AG10803 (cell line): ENCODE measurements at regions not wholly inside any gene's neighbourhood (a gene's known extent, or its start where the extent isn't known, plus 50 kb on each side); places are given as distances from the start of the nearest gene placed in this dataset.

ENCODE experiments used
- DNase-seq: peaks from one replicate; pipeline ENCODE4 v3.0.0; 2010; ENCODE audit warnings: low read depth
- H3K4me3 ChIP-seq: 2 replicates; pipeline ENCODE4 v1.5.1; 2011; ENCODE audit warnings: mild to moderate bottlenecking, low read length, control low read depth
- CTCF ChIP-seq: conservative IDR thresholded peaks from 2 replicates; pipeline ENCODE4 v1.5.1; 2011; ENCODE audit warnings: mild to moderate bottlenecking, low read length, control low read depth, inconsistent platforms

- no peak overlapping the region for H3K4me3 ChIP-seq
- no peak for TF ChIP-seq CTCF
- no peak for DNase-seq
Observed at GRCh38 chr13:109622006-109622405, 164.4 kb downstream of the IRS2 start.

- TF ChIP-seq CTCF, result no peak
- no peak for DNase-seq
Observed at GRCh38 chr13:109615721-109616420, 170.5 kb downstream of the IRS2 start.

GRCh38 chr13:109611912-109612691 lies 174.3 kb downstream of the IRS2 start:
- no peak overlapping the region for H3K4me3 ChIP-seq
- DNase-seq, result no peak
- no peak for TF ChIP-seq CTCF

More at GRCh38 chr13:109615721-109616420, 170.5 kb downstream of the IRS2 start:
- H3K4me3 ChIP-seq, result no peak overlapping the region

GRCh38 chr13:109610517-109610916 lies 175.9 kb downstream of the IRS2 start:
- peak; percentile 34 for TF ChIP-seq CTCF
- H3K4me3 ChIP-seq, result no peak overlapping the region
- DNase-seq, result no peak

GRCh38 chr13:109608503-109608902 lies 177.9 kb downstream of the IRS2 start:
- DNase-seq, result no peak
- no peak for TF ChIP-seq CTCF
- H3K4me3 ChIP-seq, result no peak overlapping the region

- no peak overlapping the region for H3K4me3 ChIP-seq
- no peak for DNase-seq
Observed at GRCh38 chr13:109608059-109608458, 178.3 kb downstream of the IRS2 start.

More at GRCh38 chr13:109608059-109608458, 178.3 kb downstream of the IRS2 start:
- no peak for TF ChIP-seq CTCF
